ENCODE measurements at regions not wholly inside any gene's neighbourhood (a gene's known extent, or its start where the extent isn't known, plus 50 kb on each side); places are given as distances from the start of the nearest gene placed in this dataset.

DNA sequence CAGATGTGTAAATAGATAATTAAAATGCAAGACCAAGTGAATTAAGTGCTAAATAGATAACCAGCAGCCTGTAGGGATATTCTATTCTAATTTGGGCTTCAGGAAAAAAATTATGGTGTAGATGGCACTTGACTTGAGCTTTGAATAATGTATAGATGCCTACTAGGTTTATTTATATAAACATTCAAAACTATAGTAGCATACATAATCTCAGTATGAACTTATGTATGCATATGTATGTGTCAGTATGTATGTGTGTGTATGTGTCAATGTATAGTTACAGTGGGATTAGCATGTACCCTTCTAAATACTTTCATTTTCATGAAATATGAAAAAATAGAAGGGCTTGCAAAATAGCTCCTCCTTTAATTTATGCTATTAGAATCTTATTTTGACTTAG is 207.3 kb upstream of the PPP1R3A start:
- H3K27ac ChIP-seq: no peak overlapping the region
- no peaks in the 10 kb centered on the region for H3K27me3 ChIP-seq
- no peak for DNase-seq (ENCODE audit: low spot score in 2 of 2)
- H3K4me1 ChIP-seq: no peaks in the 10 kb centered on the region
- H3K4me3 ChIP-seq: no peak overlapping the region
- TF ChIP-seq EP300 (IDR thresholded peaks at IDR 0.05) (no peak), CTCF (IDR thresholded peaks at IDR 0.05) (no peak), POLR2A (IDR thresholded peaks at IDR 0.05) (no peak)
- H3K36me3 ChIP-seq: no peaks in the 10 kb centered on the region
- H3K9me3 ChIP-seq: no peaks in the 10 kb centered on the region

DNA sequence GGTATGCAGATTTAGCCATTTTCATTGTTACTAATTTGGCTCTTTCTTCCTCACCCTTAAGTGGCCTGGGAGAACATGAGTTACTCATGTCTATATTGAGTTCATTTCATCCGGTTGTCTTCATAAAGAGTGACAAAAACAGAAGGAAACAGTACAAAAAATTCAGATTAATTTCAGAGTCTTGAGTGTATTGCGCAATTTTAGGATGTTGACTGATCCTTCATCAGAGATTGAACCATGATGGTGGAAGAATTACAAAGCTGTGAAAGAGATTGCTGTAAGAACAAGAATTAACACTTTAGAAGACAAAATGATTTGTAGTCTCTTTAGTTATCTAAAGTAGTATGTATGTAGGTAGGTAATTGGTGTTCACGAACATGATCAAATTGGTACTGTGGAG is 194.0 kb upstream of the PPP1R3A start:
- no peak overlapping the region for H3K4me3 ChIP-seq
- DNase-seq (ENCODE audit: low spot score in 2 of 2): no peak
- H3K27ac ChIP-seq: no peak overlapping the region
- H3K27me3 ChIP-seq: no peaks in the 10 kb centered on the region
- peaks cover 0 to 9% (median 0%) of the 10 kb centered on the region in 4 donors for H3K4me1 ChIP-seq
- H3K36me3 ChIP-seq: no peaks in the 10 kb centered on the region
- WGBS, 2 donors: 59 to 69% methylated on average over 3 of the region's 3 CpGs
- TF ChIP-seq EP300 (IDR thresholded peaks at IDR 0.05) (no peak), CTCF (IDR thresholded peaks at IDR 0.05) (no peak), POLR2A (IDR thresholded peaks at IDR 0.05) (no peak)
- H3K9me3 ChIP-seq: no peaks in the 10 kb centered on the region

GRCh38 chr7:114110666-114111065 is 191.9 kb upstream of the PPP1R3A start:
- Histone ChIP-seq H3K27me3 (no peaks in the 10 kb centered on the region), H3K27ac (no peak overlapping the region), H3K9me3 (no peaks in the 10 kb centered on the region), H3K36me3 (no peaks in the 10 kb centered on the region), H3K4me3 (no peak overlapping the region), H3K4me1 (peaks cover 0 to 12% (median 0%) of the 10 kb centered on the region in 4 donors)
- TF ChIP-seq CTCF (IDR thresholded peaks at IDR 0.05) (no peak), EP300 (IDR thresholded peaks at IDR 0.05) (no peak), POLR2A (IDR thresholded peaks at IDR 0.05) (no peak)
- no peak for DNase-seq (ENCODE audit: low spot score in 2 of 2)

DNA sequence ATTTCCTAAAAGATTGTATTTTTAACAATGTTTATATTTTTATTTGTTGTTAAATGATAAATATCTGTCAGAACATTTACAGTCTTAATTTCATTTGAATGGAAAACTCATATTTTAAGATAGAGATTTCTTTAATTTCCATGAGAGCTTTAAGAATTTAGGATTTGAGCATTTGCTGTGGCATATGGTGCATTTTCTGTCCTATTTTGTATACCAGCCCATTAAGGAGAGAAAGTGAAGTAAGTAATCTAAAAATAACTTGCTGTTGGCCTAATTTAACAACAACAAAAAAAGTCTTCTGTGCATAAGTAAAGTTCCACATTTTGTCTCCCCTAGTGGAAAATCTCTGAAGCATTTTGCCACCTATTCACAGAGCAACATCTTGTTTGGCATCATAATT is 190.9 kb upstream of the PPP1R3A start:
- no peak for TF ChIP-seq CTCF (IDR thresholded peaks at IDR 0.05)
- TF ChIP-seq EP300 (IDR thresholded peaks at IDR 0.05): no peak
- TF ChIP-seq POLR2A (IDR thresholded peaks at IDR 0.05): no peak
- H3K4me3 ChIP-seq: no peak overlapping the region

GRCh38 chr7:114109304-114109703 is 190.5 kb upstream of the PPP1R3A start:
- no peak overlapping the region for H3K4me3 ChIP-seq
- no peaks in the 10 kb centered on the region for H3K27me3 ChIP-seq
- H3K36me3 ChIP-seq: no peaks in the 10 kb centered on the region
- no peak for DNase-seq (ENCODE audit: low spot score in 2 of 2)
- TF ChIP-seq EP300 (IDR thresholded peaks at IDR 0.05) (no peak), POLR2A (IDR thresholded peaks at IDR 0.05) (no peak), CTCF (IDR thresholded peaks at IDR 0.05) (no peak)
- H3K9me3 ChIP-seq: no peaks in the 10 kb centered on the region
- WGBS, 2 donors: 93 to 95% methylated on average over 1 of the region's 1 CpG
- H3K4me1 ChIP-seq: peaks cover 0 to 12% (median 0%) of the 10 kb centered on the region in 4 donors
- H3K27ac ChIP-seq: no peak overlapping the region

More for the DNA sequence above, 190.9 kb upstream of the PPP1R3A start:
- no peak for DNase-seq (ENCODE audit: low spot score in 2 of 2)
- Histone ChIP-seq H3K4me1 (peaks cover 0 to 12% (median 0%) of the 10 kb centered on the region in 4 donors), H3K27me3 (no peaks in the 10 kb centered on the region), H3K36me3 (no peaks in the 10 kb centered on the region), H3K27ac (no peak overlapping the region), H3K9me3 (no peaks in the 10 kb centered on the region)
